CD4-positive, alpha-beta T cell treated with Interleukin-17A for 1 hour (primary cell): ENCODE measurements at regions not wholly inside any gene's neighbourhood (a gene's known extent, or its start where the extent isn't known, plus 50 kb on each side); places are given as distances from the start of the nearest gene placed in this dataset.

Source experiments
- DNase-seq: peaks from one replicate; pipeline ENCODE4 v3.0.0-alpha.2; 2020

DNA sequence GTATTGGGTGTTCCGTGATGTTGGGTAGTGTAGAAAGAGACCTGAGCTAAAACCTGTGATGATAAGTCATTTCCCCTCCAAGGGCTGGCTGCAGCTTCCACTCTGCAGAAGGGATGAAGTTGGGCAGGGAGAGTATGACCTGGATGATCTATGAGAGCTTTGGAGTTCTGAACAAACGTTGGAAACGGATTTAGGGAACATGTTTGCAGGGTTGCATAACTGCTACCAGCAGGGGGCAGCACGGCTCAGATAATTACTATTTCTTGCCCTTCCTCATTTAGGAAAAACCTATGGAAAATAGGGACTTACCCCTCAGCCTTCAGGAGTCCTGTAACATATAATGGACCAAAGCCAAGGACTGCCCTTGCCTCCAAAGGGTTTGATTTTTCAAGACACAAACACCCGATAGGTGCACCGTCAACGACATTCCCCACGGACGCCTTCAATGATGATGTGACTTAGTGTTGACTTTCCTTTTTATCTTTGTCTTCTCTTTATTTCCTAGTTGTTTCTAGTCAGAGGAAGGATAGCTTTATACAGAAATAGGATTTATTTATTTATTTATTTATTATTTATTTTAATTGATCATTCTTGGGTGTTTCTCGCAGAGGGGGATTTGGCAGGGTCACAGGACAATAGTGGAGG is 164.9 kb upstream of the SASH1 start:
- peak; percentile 16 for DNase-seq

DNA sequence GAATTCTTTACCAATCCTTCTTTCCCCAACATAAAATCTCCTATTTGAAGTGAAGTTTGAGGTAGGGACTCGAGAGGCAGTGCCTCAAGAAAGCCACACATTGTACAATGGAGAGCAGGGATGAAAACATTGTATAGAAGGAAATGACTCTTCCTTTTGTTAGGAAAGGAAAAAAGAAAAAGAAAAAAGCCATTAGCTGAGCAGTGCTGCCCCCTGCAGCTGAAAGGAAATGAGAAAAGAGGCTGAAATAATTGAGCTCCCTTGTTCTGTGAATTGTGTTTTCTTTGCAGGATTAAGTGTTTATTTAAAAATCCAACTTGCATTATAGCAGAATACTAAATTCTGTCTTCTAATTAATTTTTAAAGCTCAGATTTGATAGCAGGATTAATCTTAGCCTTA is 162.9 kb upstream of the SASH1 start:
- no peak for DNase-seq

DNA sequence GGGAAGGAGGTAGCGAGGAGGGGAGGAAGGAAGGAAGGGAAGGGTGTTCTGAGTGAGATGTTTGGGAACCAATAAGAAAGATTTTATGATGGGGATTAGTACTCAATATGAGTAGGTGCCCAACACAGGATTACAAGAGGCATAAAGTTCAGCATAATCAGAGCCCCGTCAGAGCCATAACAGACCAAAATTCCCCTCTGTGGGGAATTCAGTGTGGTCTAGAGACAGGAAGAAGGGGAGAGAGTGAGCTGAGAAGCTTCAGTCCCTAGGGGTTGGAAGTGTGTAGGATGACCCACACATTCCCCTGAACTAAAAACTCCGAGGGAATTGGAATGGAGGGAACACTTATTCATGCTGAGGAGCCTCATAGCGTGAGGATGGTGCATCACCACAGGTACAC is 160.3 kb upstream of the SASH1 start:
- DNase-seq = no peak

DNA sequence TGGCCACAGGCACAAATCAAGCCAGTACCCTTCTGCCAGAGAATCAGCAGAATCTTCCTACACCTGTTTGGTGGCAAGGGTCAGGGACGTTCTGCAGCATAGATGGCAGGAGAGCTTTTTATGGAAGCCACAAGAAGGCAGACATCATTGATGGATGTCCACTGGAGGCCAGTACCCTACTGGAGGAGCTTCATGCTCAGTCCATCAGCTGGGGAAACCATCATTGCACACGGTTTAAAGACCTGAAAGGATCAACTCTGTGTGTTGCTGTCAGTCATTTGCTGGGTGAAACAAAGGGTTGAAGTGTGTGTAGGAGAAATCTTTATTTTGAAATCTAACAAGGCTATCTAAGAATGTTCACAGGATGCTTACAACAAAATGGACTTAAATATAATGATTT is 158.9 kb upstream of the SASH1 start:
- DNase-seq = no peak

DNA sequence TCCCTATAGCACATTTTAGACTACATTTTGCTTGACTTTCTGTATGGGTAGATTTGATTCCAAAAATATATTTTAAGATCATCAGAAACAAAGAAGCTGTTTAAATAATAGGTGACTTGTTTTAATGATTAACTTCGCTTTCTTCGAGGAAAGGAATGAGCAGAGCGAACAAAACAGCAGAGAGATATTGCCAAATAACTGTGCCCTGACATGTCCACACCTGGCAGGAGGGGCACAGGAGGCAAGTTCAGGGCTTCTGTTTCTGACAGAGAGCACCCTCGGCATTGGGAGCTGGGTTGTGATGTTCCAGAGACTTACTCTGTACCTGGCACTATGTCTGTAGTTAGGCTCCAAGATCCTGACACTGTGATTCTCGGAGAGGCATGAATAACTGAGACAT is 155.7 kb upstream of the SASH1 start:
- no peak for DNase-seq

DNA sequence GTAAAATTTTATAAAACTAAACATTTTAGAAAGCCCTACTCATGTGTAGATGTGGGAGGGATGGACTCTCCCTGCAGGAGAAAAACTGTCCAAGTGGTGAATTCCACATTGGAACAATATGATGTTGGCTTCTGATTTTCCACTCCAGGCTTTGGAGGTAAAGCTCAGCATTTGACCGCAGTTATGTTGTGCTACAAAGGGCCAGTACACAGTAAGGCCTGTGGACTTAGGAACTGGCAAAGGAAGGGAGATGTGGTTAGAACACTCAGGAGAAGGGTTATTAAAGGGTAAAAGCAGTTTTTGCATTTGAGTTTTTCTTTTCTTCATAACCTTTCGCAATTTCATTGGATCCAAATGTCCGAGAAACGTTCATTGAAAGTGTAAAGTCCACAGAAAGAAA is 150.3 kb upstream of the SASH1 start:
- DNase-seq = no peak

DNA sequence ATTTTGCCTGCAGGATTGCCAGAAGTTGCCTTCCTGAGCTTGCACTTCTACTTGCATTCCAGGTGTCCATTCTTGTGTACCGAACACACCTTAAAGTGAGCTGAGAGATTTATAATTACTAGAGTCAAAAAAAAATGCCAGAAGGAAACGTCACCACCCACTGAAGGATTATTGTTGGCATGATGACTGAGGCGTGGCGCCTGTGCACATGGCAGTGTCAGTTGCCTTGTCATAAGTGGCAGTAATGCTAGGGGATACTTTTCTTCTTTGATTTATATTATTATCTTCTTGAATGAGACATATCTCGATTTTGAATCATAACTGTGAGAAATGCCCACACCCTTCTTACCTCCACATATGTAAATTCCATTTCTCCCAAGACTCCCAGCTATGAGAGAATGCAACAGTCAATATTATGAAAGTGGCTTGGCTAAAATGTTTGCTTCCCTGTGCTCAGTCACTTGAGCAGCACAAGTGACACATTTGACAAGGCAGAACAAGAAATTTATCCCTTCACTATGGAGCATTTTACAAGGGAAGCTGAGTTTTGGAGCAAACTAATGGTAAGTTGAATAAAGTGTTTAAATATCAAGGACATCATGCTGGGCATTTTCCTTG is 149.5 kb upstream of the SASH1 start:
- no peak for DNase-seq

DNA sequence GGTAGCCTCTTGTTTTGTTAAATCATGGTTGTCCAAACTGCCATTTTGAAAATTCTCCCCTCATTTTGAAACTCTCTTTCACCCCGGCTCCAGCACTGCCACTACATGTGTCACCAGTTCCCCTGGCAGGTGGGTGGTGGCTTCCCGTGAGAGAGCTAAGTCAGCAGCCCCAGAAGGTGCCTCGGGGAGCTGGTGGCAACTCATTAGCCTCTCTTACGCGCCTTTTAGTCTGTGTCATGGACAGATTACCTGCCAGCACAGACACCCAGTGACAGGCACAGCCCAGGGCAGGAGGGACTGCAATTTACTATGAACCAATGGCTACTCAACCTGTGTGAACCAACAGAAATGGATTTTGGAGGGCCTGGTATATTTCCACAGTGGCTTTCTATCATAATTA is 147.1 kb upstream of the SASH1 start:
- DNase-seq = no peak

DNA sequence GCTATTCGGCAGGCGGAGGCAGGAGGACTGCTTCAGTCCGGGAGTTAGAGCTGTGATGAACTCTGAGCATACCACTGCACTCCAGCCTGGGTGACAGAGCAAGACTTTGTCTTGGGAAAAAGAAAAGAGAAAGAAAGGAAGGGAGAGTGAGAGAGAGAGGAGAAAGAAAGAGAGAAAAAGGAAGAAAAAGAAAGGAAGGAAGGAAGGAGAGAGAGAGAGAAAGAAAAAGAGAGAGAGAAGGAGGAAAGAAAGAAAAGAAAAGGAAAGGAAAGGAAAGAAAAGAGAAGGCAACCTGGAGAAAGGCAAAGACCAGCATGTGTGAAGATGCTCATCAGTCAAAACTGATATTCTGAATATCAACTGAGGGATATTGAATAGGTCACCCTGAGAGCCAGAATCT is 143.1 kb upstream of the SASH1 start:
- no peak for DNase-seq

DNA sequence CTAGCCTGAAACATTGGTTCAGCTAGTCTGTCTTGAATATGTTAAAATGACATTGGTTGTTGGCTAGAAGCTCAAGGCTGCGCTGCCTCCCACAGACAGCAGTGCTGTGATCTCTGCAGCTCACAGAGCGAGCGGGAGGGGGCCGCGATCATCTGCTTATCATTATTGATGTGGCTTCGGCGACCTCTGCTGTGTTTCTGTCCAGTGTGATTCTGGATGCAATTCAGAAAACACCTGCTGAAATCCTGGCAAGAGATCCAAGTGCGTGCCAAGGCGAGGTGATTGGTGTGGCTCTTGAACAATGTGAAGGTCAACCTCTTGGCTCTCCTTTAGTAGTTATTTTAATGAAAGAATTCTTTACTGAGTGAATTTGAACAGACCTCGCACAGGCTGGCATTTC is 142.3 kb upstream of the SASH1 start:
- no peak for DNase-seq

DNA sequence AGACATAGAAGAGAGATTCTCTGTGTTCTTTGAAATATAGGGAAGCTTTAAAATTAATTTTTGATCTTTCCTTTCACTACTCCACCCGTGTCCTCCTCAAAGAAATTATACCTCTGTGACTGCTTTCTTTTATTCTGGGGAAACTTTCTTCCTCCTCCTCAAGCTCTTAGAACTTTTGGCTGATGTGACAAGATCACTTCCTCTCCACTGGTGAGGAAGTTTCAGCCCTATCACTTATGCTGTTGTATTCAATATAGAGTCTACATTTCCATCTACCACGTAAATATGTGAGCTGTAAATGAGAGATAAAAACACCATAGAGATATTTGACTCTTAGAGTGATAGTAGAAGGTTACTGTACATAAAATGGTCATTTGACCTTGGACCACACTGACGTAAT is 141.9 kb upstream of the SASH1 start:
- DNase-seq = no peak

DNA sequence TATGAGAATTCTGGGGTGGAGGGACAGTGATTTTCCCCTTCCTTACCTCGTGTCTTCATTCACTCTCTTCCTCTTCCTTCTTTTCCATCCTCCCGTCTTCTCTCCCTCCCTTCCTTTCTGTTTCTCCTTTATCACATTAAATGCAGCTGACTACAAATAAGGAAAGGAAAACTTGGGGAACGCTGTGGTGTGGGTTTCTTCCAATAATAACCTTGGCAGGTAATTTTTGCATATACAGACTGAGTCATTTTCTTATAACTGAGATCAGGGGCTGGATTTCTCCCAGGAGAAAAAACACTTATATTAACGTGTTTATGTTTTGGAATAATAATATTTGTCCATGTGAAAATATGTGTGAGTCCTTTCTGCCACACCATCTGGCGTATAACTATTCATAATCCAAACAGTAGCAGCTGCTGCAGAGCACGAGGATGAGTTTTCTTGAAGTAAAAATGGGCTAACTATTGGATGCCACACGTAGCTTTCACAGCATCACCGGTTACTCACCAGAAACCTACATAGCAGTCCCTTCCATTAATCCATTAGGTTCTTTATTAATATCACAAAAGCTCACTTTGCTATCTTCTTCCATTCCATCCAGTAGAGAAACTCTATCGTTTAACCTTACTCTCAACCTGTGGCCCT is 139.2 kb upstream of the SASH1 start:
- no peak for DNase-seq

DNA sequence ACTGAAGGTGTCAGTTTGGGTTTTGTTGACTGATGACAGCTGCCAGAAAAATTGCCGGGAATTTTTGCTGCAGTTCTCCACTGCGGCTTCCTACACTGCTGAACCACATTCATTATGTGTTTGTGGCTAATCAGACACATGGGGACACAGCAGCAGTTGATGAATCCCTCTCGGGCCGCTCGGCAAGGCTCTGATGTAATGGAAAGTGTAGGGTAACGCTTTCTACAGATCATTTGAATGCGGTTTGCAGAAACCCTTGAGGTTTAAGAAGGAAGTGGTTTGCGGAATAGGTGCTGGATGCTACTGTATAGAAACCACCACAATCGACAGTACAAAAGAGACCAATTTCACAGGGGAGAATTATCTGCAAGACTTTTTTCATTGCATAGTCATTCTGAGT is 138.7 kb upstream of the SASH1 start:
- DNase-seq = peak; percentile 69

DNA sequence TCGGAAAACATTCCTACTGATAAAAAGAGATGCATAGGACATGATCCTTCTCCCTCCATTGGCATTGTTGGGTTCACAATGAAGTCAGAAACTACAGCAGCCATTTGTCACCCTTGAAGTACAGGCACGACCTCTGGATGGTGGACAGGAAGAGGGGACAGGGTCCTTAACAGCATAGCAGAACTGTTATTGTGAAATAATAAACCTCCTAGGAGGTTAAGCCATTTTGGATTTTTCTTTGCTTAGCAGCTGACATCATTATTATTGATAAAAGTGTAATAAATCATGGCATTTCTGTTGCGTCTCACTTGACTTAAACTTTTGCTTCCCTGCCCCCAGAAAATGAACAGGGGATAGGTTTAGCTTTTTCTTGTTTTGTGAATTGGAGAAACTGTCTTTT is 134.3 kb upstream of the SASH1 start:
- no peak for DNase-seq

DNA sequence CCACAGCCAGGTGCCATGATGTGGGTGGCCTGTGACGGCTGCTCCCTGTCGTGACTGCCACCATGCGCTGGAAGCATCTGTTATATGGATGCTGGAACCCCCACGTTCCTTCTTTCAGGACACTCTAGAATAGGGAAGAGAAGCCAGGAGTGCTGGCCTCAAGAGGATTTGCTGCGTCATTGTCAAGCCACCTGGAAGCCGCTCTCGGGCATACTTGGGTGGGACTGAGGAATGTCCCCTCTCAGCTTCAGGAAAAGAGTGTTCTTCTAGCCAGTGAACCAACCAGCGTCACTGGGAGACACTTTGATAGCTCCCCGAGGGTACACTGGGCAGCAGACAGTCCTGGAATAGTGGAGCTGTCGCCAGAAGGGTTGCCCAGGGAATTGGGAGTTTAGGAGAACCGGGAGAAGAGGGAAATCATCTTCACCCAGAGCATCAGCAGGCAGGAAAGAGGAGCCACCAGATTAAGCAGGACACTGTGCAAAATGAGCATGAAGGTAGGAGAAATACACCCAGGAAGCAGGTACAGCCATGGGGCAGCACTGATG is 130.8 kb upstream of the SASH1 start:
- no peak for DNase-seq

DNA sequence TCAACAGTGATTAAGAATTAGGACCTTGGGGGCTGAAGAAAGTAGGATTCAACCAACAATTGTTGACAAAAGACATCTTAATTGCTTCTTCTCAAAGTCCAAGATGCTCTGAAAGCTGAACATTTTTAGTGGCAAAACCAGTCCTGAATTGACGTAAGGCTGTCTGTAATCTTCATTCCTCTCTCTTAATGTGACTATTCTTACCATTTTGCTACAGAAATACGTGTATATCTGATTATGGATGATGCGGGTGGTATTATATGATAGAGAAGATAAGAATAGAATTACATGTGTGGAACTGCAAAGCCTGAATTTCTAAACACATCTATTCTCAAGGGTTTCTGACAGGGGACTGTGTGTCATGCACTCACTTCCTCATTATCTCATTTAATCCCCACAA is 130.3 kb upstream of the SASH1 start:
- no peak for DNase-seq

DNA sequence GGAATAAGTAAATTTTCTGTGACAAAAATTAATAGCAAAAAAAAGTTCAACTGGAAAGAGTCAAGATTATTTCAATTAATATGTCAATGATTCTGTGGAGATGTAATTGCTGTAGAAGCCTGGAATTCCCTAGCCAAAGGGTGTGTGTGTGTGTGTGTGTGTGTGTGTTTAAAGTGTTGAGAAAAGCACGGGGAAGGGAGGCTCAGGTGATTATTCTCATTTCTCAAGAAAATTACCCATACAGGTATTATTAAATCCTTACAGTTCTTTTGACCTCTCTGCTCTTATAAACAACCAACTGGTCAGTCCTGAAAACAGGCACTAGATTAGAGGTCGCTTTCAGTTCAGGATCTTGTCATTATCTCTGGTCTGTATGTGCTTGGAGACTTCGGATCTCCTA is 129.3 kb upstream of the SASH1 start:
- DNase-seq = no peak

DNA sequence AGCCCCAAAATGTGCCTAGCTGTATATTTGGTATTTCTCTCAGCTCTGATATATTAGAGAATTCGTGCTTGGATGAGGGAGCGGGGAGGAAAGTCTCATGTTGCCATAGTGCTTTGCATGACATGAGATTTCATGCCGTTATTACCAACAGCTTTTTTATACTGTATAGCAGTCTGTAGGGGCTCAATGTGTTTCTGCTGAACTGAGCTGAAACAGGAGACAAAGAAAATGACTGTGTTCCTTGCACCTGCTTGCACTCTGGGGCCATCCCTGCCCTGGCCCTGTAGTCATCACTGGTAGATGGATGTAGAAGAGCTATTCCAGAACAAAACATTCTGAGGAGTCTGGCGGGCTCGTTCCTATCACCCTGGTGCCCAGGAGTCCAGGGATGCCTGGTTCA is 128.0 kb upstream of the SASH1 start:
- DNase-seq = no peak

DNA sequence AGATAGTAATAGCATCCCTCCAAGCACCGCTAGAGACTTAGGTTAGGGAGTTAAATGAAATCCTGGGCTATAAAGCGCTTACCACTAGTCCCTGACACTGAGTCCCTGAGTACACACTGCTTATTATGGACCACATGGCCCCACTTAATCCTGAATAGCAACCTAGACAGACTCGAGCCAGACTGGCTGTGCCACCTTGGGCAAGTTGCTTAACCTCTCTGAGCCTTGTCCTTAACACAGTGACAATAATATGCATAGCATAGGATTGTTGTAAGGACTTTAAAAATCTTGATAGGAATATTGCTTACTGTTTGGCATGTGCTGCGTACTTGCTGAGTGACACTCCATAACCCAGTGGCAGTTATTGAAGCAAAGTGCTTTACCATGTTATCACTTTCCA is 125.6 kb upstream of the SASH1 start:
- DNase-seq = no peak

DNA sequence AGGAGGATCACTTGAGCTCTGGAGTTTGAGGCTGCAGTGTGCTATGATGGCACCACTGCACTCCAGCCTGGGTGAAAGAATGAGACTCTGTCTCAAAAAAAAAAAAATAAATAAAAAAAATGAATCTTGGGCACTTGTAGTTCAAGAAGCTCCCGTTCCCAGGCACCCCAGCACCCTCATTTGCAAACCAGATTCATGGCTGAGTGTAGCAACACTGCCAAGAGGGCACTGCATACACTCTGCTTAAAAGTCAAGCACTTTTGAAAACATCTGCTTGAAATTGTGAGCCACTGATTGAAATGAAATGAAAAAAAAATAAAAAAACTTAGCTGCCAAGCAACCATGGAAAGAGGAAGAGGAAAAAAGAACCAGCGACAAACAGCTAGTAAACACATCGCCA is 124.7 kb upstream of the SASH1 start:
- no peak for DNase-seq

DNA sequence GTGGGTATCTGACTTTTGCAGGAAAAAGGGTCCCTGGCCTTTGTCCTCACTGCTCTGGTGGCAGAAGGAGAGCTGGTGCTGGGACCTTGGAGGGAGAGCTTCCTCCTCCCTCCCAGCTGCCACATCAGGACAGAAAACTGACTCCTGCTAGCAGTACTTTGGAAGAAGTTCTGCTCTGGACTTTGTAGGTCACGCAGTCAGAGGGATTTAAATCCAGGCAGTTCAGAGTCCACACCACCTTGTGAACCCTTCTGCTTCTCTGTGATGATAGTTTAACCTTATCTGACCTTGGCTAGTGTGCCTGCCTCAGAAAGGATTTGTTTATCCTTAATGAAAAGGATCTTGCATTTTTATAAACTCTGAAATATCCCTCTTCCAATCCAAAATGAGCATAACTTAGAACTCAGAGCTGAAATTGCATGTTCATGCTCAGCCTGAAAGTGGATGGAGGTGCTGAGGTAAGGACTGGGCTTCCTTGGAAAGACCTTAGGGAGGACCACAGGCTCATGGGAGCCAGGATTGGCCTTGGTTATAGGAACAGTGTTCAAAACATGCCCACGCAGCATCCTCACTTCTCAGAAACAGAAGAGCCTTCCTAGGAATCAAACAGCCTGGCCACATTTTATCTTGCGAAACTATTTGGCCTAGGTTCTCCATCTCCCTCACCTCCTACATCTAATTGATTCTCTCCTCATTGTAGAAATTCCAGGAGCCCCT is 123.9 kb upstream of the SASH1 start:
- no peak for DNase-seq

DNA sequence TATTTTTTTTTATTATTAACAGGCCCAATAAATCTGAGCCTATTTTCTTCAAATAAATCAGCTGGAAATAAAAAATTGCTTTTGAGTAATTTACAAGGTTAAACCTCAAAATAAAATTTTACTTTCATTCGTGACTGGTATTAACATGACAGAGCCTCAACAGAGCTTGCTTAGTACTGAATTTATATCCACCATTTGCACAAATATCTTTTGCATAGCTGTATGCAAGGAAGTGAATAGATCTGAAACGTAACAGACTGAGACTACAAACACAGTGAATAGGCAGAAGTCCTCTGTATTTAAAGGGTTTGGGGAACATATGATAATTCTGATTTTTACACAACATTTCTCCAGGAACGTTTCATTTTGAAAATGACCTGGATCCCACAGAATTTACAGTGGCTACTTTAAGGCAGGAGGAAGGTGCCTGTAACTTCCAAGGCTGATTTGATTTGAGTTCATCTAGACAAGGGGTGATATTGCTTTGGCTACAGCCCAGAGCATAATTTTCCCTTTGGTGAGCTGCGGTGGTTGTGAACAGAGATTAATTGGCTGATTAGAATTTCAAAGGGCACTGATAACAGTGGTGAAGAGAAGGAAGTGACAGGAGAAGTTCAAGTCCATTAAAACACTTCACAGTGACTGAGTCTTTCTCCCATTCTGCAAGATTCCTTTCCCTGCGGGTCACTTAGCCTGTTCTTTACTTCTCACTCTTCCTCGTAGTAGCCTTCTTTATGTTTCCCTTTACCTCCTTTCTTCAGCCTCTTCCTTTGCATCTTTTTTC is 121.2 kb upstream of the SASH1 start:
- DNase-seq = no peak

DNA sequence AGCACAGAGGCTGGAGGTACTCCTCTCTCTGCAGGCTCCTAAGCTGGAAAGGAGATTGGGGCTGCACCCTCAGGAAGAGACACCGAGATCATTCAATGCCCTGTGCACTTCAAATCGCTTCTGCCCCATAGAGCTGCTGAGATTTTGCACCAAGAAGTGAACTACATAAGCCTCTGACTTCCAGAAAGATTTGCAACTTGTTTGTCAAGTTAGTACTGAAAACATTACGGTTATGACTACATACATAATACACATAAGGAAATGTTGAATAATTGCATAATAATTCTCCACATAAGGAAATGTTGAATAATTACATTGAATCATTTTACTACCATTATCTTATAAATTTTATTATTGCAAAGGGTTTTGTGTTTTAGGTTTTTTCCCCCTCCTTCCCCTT is 120.3 kb upstream of the SASH1 start:
- DNase-seq = no peak
